GM19035 (cell line): ENCODE measurements at regions not wholly inside any gene's neighbourhood (a gene's known extent, or its start where the extent isn't known, plus 50 kb on each side); places are given as distances from the start of the nearest gene placed in this dataset.

ENCODE experiments used
- ATAC-seq: cut with Tn5 transposase; IDR thresholded peaks from one replicate; pipeline ENCODE4 v1.9.1; 2021; ENCODE audit not compliant: unreplicated experiment

DNA sequence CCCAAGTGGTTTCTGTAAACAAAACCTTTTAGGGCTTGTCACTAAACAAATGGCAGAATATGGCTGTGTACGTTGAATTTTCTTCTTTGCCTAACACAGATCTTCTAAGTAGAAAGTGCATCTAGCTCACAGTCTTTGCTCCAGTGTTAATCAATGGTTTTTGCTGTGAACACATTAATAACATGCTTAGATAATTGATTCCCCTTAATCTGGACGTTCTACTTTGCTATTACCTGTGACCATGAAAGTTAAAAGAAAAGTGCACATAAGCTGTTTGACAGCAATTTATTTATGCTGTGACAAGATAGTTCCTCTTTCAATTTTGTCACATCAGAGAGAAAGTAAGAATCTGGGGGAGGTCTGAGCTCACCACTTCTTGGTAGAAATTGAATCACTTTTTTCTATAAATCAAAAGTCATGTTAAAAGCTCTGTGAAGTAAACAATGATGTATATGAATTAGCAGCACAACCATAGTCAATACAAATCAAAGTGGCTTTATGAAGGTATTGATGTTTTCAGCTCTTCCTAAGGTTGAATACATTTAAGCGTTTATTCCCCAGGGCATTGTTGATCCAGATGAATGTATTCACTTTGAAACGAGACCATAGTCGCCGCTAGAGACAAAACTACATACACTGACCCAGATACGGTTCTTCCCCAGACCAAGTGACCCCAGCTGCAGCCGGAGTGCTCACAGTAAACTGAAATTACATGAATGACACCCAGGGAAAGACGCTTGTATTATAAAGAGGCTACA lies 174.6 kb upstream of the ZNF608 start:
- ATAC-seq = peak; percentile 91

DNA sequence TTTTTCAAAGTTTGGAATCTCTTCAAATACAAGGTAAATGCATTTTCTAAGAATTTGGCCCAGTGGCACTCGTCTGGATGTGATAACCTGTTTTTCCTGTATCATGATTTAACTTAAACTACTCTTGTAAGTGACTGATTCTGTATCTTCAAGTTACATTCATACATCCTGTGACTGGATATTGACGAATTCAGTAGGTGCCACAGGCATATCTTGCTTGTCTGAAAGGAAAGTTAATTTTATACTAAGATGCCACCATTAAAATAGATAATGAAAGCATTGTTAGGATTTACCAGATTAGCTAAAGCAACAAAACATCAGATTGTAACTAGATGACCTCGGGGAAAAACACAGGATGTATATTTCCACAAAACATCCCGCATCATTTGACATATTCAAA lies 175.3 kb upstream of the ZNF608 start:
- ATAC-seq = peak; percentile 19

DNA sequence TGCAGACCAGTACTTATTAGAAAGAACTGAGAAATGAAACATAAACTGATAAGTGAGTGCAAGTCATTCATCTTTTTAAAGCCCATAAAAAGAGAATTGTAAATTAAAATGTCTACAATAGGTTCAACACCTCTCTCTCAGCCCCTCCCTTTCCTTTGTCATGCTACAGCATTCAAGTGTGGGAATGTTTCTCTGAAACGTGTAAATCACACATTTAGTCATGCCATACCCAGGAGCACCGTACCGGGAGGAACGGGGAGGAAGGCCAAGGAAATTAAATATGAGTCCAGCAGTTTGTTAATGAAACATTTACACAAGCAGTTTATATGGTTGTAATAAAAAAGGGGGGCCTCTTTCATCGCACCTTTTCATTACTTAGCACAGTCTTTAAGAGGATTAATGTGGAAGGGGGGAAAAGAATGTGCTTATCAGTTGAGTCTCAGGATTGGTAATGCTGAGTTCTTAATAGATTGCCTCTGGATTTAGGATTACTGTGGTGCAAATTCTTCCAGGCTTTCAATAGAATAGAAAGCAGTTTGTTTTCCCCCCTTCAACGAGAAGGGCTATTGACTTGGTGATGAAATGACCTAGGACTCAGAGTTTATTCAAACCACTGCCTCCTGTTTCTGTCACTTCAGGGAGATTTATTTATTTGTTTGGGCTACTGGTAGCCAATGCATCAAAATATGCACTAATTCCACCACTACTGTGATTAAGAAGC lies 176.0 kb upstream of the ZNF608 start:
- ATAC-seq = no peak

DNA sequence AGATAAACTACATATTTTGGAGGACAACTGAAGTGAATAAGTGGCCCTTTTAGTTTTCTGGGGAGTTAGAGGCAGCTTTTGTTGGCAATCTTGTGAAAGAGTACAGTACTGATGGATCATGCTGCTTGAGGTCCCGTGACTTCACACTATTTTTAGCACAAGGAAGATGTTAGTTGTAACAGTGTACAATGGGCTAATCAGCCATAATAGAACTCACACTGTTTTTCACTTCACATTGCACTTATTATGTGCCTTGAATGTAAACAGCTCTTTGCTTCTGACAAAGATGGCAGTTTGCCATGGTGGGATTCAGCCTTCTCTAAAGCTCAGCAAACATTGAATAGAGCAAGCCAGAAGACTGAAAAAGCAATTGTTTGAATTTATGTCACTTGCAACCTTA lies 176.7 kb upstream of the ZNF608 start:
- no peak for ATAC-seq

DNA sequence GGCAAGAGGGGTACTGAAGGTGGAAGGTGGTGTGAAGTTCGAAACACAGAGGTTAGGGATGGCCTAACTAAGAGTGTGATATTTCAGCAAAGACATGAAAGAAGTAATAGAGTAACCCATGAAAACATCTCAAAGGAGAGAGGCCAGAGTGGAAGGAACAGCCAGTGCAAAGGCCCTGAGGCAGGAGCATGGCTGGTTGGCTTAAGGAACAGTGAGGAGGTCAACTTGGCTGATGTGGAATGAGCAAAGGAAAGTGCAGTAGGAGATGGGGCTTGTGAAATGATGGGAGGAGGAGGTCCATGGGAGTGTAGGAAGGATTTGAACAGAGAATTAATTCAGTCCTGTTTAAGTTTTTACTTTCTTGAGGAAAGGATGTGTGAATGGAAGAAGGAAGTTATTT lies 178.3 kb upstream of the ZNF608 start:
- no peak for ATAC-seq

DNA sequence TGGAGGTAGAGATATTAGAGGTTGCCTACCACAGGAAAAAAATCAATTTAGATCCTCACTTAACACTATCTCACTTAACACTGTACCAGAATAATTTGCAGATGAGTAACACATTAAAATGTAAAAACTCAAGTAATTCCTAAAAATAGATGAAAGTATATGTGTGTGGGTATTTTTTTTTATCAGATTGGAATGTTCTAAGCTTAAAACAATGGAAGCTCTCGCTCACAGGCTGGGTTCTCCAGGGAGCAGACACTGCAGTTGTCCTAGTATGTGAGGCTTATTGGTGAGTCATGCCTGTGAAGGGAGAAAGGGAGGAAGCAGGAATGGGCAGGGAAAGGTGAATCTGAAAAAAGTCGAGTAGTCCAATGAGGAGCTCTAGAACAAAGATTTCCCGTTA lies 181.3 kb upstream of the ZNF608 start:
- no peak for ATAC-seq

DNA sequence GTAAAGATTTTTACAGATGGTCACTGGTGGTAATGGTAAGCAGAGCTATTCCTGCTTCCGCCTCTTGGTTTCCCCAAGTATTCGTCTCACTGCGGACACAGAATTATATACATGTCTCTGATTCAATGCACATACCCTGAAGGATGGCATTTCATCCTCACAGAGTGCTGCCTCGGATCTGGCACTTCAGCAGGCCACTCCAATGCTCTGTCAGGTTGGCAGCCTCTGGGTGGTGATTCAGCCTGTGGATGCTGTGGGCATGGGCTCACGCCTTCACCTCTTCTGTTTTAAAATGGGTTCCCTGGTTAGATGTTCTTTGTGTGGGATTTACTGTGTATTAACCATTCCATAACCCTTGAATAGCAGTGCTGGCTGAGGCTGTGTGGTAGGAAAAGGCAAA lies 182.6 kb upstream of the ZNF608 start:
- ATAC-seq = no peak

DNA sequence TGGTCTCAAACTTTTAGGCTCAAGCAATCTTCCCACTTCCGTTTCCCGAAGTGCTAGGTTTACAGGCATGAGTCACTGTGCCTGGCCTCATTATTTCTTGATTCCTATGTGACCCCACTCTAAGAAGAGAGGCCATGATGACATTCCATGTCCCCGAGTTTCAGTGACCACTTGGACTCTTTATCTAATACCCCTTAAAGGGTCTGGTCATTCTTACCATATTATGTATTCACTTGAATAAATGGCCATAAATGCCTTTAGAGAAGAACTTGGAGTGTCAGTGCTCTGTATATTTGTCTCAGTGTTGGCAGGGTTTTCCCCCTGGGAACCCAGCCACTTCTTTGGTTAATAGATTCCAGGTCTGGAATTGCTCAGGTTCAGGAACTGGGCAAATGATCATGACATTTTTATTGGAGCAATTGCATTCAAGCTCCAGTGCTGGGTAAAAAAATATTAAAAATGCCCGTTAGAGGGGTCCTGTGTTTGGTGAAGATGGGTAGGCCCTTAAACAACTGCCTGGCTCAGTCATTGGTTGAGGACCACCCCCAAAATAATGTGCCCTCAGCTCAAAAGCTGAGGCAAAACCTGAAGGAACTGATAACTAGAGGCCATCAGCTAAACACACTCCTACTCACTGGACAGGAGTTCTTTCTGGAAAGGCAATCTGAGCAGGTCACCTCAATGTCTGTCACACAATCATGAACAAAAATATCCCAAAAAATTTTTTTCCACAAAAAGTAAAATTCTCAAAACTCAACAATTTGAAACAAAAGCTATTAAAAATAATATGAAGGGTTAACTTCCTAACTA lies 186.6 kb upstream of the ZNF608 start:
- ATAC-seq = no peak

DNA sequence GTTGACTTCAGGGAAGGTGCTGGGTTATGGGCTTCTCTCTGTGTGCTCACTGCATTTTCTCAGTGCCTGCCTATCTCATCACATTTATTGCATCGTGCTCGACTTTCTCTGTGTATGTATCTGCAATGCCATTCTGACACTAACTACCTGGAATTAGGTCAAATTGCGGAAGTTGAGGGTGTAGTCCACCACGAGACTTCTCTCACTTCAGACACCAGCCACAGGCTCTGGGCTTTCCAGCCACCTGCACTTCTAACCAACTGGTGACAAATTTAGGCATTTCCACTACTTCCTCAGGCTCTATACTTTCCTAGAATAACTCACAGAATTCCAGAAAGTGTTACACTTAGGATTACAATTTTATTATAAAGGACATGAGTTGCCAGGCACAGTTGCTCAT lies 188.6 kb upstream of the ZNF608 start:
- ATAC-seq = peak; percentile 67

DNA sequence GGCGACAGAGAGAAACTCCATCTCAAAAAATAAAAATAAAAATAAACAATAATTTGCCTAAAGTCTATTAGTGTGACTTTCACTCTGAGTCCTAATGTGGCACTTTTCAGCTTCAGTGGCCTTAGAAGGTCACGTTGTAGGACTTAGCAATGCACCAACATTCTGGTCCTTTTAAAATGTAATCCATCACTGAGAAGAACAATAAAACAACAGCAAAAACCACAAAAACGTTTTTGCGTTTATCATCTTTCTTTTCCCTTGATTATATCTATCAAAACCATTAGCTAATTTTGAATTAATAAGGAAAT lies 190.1 kb upstream of the ZNF608 start:
- peak; percentile 58 for ATAC-seq

DNA sequence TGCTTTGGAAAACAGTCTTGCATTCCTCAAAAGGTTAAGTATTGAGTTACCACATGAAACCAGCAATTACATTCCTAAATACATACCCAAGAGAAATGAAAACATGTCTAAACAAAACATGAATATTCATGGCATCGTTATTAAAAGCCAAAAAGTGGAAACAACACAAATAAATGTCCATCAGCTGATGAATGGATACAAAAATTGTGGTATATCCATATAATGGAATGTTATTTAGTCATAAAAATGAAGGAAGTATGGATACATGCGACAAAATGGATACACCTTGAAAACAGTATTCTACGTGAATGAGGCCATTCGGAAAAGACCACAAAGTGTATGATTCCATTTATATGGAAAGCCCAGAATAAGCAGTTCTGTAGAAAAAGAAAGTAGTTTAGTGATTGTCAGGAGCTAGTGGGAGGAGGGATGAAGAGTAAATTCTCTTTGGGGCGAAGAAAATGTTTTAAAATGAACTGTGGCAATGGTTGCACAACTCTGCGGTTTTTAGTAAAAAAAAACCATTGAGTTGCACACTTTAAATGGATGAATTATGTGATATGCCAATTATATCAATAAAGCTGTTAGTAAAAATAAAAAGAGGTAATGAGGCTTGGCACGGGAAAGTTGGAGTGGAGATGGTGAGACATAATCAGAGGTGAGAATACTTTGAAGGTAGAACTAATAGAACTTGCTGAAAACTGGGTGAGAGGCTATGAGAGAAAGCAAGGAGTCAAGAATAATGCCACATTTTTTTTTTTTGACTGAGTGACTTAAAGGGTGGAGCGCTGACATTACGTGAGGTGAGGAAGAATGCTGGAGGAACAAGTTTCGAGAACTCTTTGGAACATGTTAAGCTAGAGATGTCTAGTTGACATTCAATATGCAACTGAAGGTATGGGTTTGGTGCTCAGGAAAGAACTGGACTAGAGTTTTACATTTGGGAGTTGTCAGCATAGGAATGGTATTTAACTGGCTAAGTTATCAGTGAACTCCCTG lies 194.9 kb upstream of the ZNF608 start:
- ATAC-seq = no peak

DNA sequence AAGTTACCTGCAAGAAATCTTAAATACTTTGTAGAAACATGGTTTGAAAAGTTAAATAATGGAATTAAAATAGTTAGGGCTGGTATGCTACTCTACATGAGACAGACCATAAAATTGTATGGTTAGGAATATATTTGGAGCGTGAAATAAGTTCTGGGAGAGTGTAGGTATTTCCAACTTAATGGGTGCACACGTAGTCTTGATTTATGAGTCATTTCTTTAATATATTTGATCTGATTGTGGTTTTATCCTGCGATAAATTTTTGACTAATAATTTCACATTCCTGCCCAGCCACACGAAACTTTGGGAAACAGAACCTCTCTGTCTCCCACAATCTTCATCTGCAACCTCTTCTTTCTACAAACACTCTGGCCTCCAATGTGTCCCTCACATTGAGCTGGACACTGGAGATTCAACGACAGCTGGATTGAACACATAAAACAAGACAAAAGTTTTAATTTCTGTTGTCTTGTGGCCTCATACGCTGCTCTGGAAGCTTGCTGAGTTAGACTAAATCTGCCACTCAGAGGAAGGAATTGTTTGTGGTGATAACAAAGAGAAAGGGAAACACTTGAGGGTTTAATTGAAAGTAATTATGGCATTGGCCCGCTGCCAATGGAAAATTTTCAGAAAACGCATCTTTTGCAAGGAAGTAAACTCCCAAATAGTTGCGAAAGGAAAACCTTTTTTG lies 201.8 kb upstream of the ZNF608 start:
- ATAC-seq = no peak

DNA sequence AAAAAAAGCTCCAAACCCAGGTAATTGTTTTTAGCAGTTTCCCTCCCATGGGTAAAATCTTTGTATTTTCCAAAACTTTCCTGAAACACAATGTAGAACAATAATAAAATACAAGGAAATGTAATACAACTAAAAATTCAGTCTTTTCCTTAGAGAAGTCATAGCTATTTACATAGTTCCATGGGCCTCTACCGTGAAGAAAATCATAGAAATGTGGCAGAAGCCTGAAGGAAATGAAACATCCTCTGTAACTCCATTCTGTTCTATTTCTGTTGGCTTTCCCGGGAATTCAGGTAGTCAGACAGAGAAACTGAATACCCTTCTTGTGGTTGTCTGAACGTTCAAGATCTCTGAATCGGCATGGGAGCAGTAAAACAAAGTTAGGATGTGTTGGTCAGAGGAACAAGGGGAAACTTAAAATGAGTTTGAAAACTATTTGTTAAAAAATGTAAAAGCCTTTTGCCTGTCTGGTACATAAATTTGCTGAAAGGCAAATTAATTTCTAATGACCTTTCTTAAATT lies 202.4 kb upstream of the ZNF608 start:
- no peak for ATAC-seq

DNA sequence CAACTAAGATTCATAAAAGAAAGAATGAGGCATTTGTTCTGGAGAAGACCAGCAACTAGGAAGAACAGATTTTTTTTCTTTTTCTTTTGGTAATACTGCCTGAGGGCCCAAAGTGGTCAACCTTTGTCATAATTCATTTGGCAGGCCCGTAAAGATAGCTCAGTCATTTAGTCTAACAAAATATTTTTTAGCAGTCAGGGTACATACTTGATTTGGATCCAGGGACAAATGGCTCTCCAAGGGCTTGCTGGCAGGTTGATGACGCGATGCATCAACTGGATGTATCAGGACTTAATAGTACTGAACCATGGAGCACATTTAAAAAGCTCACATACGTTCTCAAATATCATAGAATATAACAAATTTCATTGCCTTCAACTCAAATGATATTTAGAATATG lies 203.4 kb upstream of the ZNF608 start:
- no peak for ATAC-seq

DNA sequence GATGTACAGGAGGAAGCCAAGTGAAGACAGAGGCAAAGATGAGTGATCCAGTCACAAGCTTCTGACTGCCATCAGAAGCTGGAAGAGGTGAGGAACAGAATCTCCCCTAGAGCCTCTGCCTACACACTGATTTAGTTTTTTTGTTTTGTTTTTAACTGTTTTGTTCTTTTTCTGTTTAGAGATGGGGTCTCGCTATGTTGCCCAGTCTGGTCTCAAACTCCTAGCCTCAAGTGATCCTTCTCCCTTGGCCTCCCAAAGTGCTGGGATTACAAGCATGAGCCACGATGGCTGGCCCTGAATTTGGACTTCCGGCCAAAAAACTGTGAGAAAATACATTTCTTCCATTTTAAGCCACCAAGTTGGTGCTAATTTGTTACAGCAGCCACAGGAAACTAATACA lies 204.7 kb upstream of the ZNF608 start:
- no peak for ATAC-seq

DNA sequence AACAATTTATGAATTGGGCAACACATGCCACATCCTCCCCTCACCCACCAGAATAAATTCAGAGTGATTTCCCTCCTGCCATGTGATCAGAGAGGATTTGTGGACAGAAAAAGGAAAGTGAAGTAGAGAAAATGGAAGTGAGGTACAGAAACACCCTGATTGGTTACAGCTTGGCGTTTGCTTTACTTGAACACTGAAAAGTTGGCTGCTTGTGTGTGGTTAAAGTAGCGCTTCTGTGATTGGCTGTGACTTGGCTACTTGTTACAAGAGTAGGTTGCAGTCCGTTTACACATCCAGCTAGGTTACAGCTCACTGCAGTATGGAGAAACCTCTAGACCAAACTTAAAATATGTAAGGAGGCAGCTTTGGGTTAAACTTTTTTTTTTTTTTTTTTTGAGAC lies 205.2 kb upstream of the ZNF608 start:
- peak; percentile 66 for ATAC-seq

DNA sequence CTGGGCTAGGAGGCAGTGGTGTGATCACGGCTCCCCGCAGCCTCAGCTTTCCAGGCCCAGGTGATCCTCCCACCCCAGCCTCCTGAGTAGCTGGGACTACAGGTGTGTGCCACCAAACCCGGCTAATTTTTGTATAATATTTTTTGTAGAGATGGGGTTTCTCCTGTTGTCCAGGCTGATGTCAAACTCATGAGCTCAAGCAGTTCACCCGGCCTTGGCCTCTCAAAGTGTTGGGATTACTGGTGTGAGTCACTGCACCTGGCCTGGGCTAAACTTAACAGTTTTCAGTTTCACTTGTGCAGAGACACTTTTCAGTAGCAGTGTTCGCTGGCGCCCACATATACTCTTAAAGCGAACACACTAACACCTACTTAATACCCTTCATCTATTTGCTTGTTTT lies 205.6 kb upstream of the ZNF608 start:
- ATAC-seq = peak; percentile 93

DNA sequence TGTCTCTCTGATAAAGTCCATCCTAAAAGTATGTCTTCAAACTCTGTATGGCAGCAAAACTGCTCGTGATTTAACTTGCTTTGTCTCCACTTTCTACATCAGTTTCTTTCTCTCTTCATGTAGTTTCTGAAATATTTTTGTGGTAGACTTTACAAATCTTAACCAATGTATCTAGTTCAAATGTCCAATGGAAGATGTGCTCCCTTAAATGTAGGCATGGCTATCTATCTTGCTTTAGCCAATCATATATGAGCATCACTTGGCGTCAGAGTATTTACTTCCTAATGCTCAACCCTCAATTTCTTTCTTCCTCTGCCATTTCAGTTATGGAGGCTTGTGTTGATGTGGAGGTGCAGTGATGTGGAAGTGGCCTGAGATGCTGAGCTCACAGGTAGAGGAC lies 206.1 kb upstream of the ZNF608 start:
- peak; percentile 67 for ATAC-seq

DNA sequence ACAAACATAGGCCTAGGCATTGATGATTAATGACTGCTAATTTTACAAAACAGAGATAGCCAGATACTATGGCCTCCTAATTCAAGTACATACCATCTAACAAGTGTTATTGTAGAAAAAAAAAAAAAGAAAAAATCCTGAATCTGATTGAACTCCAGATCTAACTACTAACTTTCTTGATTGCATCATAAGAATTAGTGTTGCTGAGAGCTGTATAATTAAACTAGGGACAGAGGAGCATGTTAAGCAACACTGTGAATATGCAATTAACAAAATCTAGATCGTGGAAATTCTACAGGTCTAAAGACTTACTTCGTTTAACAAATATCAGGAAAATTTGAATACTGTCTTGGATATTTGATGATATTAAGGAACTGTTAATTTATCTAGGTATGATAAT lies 208.3 kb upstream of the ZNF608 start:
- no peak for ATAC-seq

DNA sequence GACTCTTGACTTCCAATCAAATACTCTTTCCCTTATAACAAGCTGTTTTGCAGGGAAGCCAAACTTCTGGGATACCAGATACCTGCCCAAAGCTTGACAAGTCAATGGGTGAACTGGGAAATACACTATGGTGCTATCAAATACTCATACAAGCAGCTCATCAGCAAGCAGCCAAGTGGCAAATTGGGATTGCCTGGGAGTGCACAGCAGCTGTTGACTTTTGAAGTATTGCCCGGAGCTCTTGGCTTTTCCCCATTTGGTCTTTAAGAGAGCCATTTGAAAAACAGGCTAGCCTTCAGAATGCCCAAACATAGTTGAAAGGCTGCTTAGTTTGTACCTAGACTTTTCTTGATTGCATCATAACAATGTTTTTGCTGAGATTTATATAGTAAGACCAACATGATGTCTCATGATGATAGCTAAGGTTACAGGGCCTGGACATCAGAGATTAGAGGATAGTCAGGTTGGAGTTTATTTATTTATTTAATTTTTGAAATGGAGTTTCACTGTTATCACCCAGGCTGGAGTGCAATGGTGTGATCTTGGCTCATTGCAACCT lies 210.1 kb upstream of the ZNF608 start:
- no peak for ATAC-seq
